NCI-H748 treated with DMSO at 0.1 percent for 48 hours (cell line): ENCODE measurements at regions not wholly inside any gene's neighbourhood (a gene's known extent, or its start where the extent isn't known, plus 50 kb on each side); places are given as distances from the start of the nearest gene placed in this dataset.
"Not testable (repeated sequence)": the region's sequence is repeated elsewhere in the genome, so short reads cannot be mapped to it uniquely, and the experiment has no call there.

Source experiments
- DNase-seq: peaks from one replicate; lab custom pipeline; 2025; lab: John Stamatoyannopoulos, UW

GRCh38 chr5:130488252-130488651 is 584.0 kb downstream of the CHSY3 start:
- DNase-seq, result no peak

- no peak for DNase-seq
Observed at GRCh38 chr5:130479045-130479804, 575.0 kb downstream of the CHSY3 start.

GRCh38 chr5:130476325-130476724 is 572.1 kb downstream of the CHSY3 start:
- DNase-seq, result no peak

- no peak for DNase-seq
Observed at GRCh38 chr5:130462516-130462915, 558.3 kb downstream of the CHSY3 start.

- DNase-seq, result no peak
Observed at GRCh38 chr5:130455175-130455574, 550.9 kb downstream of the CHSY3 start.

- DNase-seq, result no peak
Observed at GRCh38 chr5:130452744-130453143, 548.5 kb downstream of the CHSY3 start.

- no peak for DNase-seq
Observed at GRCh38 chr5:130436430-130436829, 532.2 kb downstream of the CHSY3 start.

- DNase-seq, result no peak
Observed at GRCh38 chr5:130427222-130427955, 523.1 kb downstream of the CHSY3 start.

- no peak for DNase-seq
Observed at GRCh38 chr5:130425424-130425823, 521.2 kb downstream of the CHSY3 start.

GRCh38 chr5:130424341-130424740 is 520.1 kb downstream of the CHSY3 start:
- DNase-seq, result no peak

- DNase-seq, result no peak
Observed at GRCh38 chr5:130402906-130403305, 498.6 kb downstream of the CHSY3 start.

GRCh38 chr5:130400091-130400490 is 495.8 kb downstream of the CHSY3 start:
- DNase-seq, result no peak

GRCh38 chr5:130398825-130399224 is 494.6 kb downstream of the CHSY3 start:
- DNase-seq, result no peak

GRCh38 chr5:130397727-130398126 is 493.5 kb downstream of the CHSY3 start:
- DNase-seq, result not testable (repeated sequence)

- DNase-seq, result no peak
Observed at GRCh38 chr5:130397132-130397531, 492.9 kb downstream of the CHSY3 start.

GRCh38 chr5:130391727-130392264 is 487.5 kb downstream of the CHSY3 start:
- DNase-seq, result not testable (repeated sequence)

- DNase-seq, result no peak
Observed at GRCh38 chr5:130386155-130386554, 481.9 kb downstream of the CHSY3 start.

- DNase-seq, result no peak
Observed at GRCh38 chr5:130385656-130386055, 481.4 kb downstream of the CHSY3 start.

- DNase-seq, result no peak
Observed at GRCh38 chr5:130365956-130366355, 461.7 kb downstream of the CHSY3 start.

GRCh38 chr5:130350131-130350530 is 445.9 kb downstream of the CHSY3 start:
- DNase-seq, result no peak

GRCh38 chr5:130337179-130337888 is 433.1 kb downstream of the CHSY3 start:
- no peak for DNase-seq

- no peak for DNase-seq
Observed at GRCh38 chr5:130335117-130335516, 430.9 kb downstream of the CHSY3 start.

- no peak for DNase-seq
Observed at GRCh38 chr5:130333089-130333488, 428.8 kb downstream of the CHSY3 start.
